NCI-H2081 (cell line): ENCODE measurements at regions not wholly inside any gene's neighbourhood (a gene's known extent, or its start where the extent isn't known, plus 50 kb on each side); places are given as distances from the start of the nearest gene placed in this dataset.

Source experiments
- DNase-seq, 2 experiments: peaks; one replicate each; lab custom pipeline; 2025; lab: John Stamatoyannopoulos, UW

- no peak for DNase-seq
These were observed 1049.3 kb upstream of the CDH2 start for GRCh38 chr18:29226213-29226612.

GRCh38 chr18:29225351-29225750, 1048.4 kb upstream of the CDH2 start:
- no peak for DNase-seq

GRCh38 chr18:29218091-29218490, 1041.2 kb upstream of the CDH2 start:
- no peak for DNase-seq

GRCh38 chr18:29217124-29217915, 1040.4 kb upstream of the CDH2 start:
- DNase-seq = no peak

- DNase-seq = no peak
These were observed 1021.9 kb upstream of the CDH2 start for GRCh38 chr18:29198834-29199233.

- DNase-seq = no peak
These were observed 1019.4 kb upstream of the CDH2 start for GRCh38 chr18:29196307-29196706.

GRCh38 chr18:29191263-29191662, 1014.3 kb upstream of the CDH2 start:
- no peak for DNase-seq

- DNase-seq = no peak
These were observed 1011.8 kb upstream of the CDH2 start for GRCh38 chr18:29188760-29189159.

- no peak for DNase-seq
These were observed 1008.9 kb upstream of the CDH2 start for GRCh38 chr18:29185801-29186200.

GRCh38 chr18:29184654-29185053, 1007.7 kb upstream of the CDH2 start:
- DNase-seq = no peak

GRCh38 chr18:29181151-29181901, 1004.4 kb upstream of the CDH2 start:
- DNase-seq = no peak

- no peak for DNase-seq
These were observed 999.8 kb upstream of the CDH2 start for GRCh38 chr18:29176681-29177080.

GRCh38 chr18:29174891-29175290, 998.0 kb upstream of the CDH2 start:
- DNase-seq = no peak

GRCh38 chr18:29172756-29173067, 995.8 kb upstream of the CDH2 start:
- DNase-seq = no peak

- no peak for DNase-seq
These were observed 995.2 kb upstream of the CDH2 start for GRCh38 chr18:29171892-29172755.

GRCh38 chr18:29169599-29169998, 992.7 kb upstream of the CDH2 start:
- no peak for DNase-seq

GRCh38 chr18:29164993-29165599, 988.2 kb upstream of the CDH2 start:
- DNase-seq = no peak

- DNase-seq = no peak
These were observed 987.2 kb upstream of the CDH2 start for GRCh38 chr18:29164020-29164706.

- DNase-seq = no peak
These were observed 986.7 kb upstream of the CDH2 start for GRCh38 chr18:29163596-29163995.

- no peak for DNase-seq
These were observed 984.5 kb upstream of the CDH2 start for GRCh38 chr18:29161429-29161828.

GRCh38 chr18:29160170-29160569, 983.2 kb upstream of the CDH2 start:
- peak; percentile 43 to 89 for DNase-seq

GRCh38 chr18:29157905-29158304, 981.0 kb upstream of the CDH2 start:
- DNase-seq = no peak
